Fibroblast of villous mesenchyme (primary cell): ENCODE measurements at regions not wholly inside any gene's neighbourhood (a gene's known extent, or its start where the extent isn't known, plus 50 kb on each side); places are given as distances from the start of the nearest gene placed in this dataset.

Experiments
- DNase-seq: peaks from one replicate; pipeline ENCODE4 v3.0.0-alpha.2; 2010; ENCODE audit warnings: low read depth
- H3K4me3 ChIP-seq: 2 replicates; pipeline ENCODE4 v1.5.1; 2011; ENCODE audit warnings: low read depth, mild to moderate bottlenecking, low read length
- TF ChIP-seq, protein P1 (sequence below): IDR thresholded peaks from 2 replicates; pipeline ENCODE4 v1.5.1; 2012; ENCODE audit warnings: low read depth, mild to moderate bottlenecking, low read length; ENCODE audit not compliant: insufficient read depth

DNA sequence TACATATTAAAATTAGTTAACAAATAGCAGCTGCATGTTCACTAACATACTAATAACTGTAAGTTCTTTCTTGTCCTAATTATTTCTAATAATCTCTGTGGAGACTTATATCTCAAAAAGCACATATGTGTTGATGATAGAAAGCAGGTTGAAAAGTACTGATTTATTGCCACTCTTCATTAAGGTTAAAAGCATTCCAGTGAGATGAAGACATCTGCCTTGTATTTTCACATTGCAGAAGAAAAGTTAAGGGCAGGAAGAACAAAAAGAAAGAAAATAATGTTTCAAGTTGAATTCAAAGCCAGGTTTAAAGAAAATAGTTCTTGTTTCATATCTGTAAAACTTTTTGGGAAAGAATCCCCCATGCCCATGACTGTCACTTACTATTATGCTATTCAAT, 429.9 kb downstream of the MTX2 start:
- no peak for DNase-seq

GRCh38 chr2:176699644-176700043, 430.4 kb downstream of the MTX2 start:
- DNase-seq: no peak
- TF ChIP-seq, protein P1, sequence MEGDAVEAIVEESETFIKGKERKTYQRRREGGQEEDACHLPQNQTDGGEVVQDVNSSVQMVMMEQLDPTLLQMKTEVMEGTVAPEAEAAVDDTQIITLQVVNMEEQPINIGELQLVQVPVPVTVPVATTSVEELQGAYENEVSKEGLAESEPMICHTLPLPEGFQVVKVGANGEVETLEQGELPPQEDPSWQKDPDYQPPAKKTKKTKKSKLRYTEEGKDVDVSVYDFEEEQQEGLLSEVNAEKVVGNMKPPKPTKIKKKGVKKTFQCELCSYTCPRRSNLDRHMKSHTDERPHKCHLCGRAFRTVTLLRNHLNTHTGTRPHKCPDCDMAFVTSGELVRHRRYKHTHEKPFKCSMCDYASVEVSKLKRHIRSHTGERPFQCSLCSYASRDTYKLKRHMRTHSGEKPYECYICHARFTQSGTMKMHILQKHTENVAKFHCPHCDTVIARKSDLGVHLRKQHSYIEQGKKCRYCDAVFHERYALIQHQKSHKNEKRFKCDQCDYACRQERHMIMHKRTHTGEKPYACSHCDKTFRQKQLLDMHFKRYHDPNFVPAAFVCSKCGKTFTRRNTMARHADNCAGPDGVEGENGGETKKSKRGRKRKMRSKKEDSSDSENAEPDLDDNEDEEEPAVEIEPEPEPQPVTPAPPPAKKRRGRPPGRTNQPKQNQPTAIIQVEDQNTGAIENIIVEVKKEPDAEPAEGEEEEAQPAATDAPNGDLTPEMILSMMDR: no peak
- no peak overlapping the region for H3K4me3 ChIP-seq

More for the DNA sequence above, 429.9 kb downstream of the MTX2 start:
- H3K4me3 ChIP-seq: no peak overlapping the region
- TF ChIP-seq, protein P1: no peak

GRCh38 chr2:176702131-176702530, 432.9 kb downstream of the MTX2 start:
- H3K4me3 ChIP-seq: no peak overlapping the region
- DNase-seq: no peak
- TF ChIP-seq, protein P1: no peak

DNA sequence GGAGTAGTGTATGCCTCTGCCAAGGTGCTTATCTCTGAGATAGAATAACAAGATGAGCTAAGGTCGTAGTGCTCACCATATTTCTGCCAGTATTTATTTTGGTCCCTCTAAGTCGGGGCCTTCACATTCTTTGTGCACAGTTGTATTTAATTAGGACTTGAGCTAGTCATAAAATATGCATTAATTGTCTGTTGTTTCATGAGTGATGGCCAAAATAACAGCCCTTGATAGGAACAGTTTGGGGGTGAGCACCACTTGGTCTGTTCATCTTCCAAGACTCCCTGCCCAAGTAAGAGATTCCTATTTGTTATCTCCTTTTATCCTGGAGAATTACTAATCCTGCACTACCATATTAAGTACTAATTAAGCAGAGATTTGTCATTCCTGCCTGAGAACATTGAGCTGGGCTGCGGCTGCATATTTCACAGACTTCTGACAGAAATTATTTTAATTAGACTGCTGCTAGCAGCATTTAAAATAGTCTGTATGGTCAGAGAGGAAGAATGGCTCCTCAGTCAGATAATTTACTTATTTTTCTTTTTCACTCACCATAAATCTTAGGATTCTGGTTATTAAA, 435.1 kb downstream of the MTX2 start:
- no peak for DNase-seq
- TF ChIP-seq, protein P1: no peak

GRCh38 chr2:176709149-176709951, 440.1 kb downstream of the MTX2 start:
- TF ChIP-seq, protein P1: no peak
- H3K4me3 ChIP-seq: no peak overlapping the region
- peak; percentile 58 for DNase-seq

More for the DNA sequence above, 435.1 kb downstream of the MTX2 start:
- no peak overlapping the region for H3K4me3 ChIP-seq

- H3K4me3 ChIP-seq: no peak overlapping the region
- TF ChIP-seq, protein P1: no peak
- DNase-seq: no peak
Measured at GRCh38 chr2:176709991-176710390, 440.7 kb downstream of the MTX2 start.
